PC-3 (cell line): ENCODE measurements at regions not wholly inside any gene's neighbourhood (a gene's known extent, or its start where the extent isn't known, plus 50 kb on each side); places are given as distances from the start of the nearest gene placed in this dataset.

Experiments used
- ATAC-seq: fragments of 200-7000 bp; cut with Tn5 transposase; 2 replicates; pipeline ENCODE4 v1.9.1; 2020; ENCODE audit warnings: mild to moderate bottlenecking, moderate library complexity
- BruUV-seq: library from RNA; stranded (reverse); fragments of 400-500 nt; replicated peaks from 2 replicates; lab custom pipeline; 2021; lab: Mats Ljungman, UMichigan
- CTCF ChIA-PET: fragments of 300-600 bp; sonication (Branson Sonifier 250); formaldehyde crosslinking; loops from one replicate; lab custom pipeline; 2022; ENCODE audit warnings: antibody characterized with exemption; lab: Charles Lee
- POLR2A ChIA-PET: fragments of 300-600 bp; sonication (Branson Sonifier 250); formaldehyde crosslinking; loops from one replicate; lab custom pipeline; 2022; ENCODE audit warnings: antibody characterized with exemption; ENCODE audit not compliant: unreplicated experiment; lab: Charles Lee
- DNase-seq: peaks from one replicate; pipeline ENCODE4 v3.0.0-alpha.2; 2015
- H2AFZ ChIP-seq: fragments of 300-600 bp; sonication (generic); 2 replicates; pipeline ENCODE4 v1.6.0; 2016; ENCODE audit warnings: antibody characterized with exemption, low read length
- H3F3A ChIP-seq: fragments of 300-600 bp; sonication (generic); one replicate; pipeline ENCODE4 v1.6.0; 2017; ENCODE audit warnings: antibody characterized with exemption, low read length, control low read depth, mild to moderate bottlenecking; ENCODE audit not compliant: unreplicated experiment
- H3K27ac ChIP-seq: fragments of 300-600 bp; sonication (generic); 2 replicates; pipeline ENCODE4 v1.5.1; 2016; ENCODE audit warnings: mild to moderate bottlenecking, low read length
- H3K27me3 ChIP-seq: fragments of 300-600 bp; sonication (generic); 2 replicates; pipeline ENCODE4 v1.6.1; 2016; ENCODE audit warnings: low read length, mixed read lengths
- H3K36me3 ChIP-seq: fragments of 300-600 bp; sonication (generic); 2 replicates; pipeline ENCODE4 v1.6.1; 2016; ENCODE audit warnings: low read depth, mixed run types, low read length, mixed read lengths
- H3K4me1 ChIP-seq: fragments of 300-600 bp; sonication (generic); 2 replicates; pipeline ENCODE4 v1.5.1; 2016; ENCODE audit warnings: low read length; ENCODE audit not compliant: insufficient read depth
- H3K4me2 ChIP-seq: fragments of 300-600 bp; sonication (generic); 2 replicates; pipeline ENCODE4 v1.6.0; 2016; ENCODE audit warnings: low read length
- H3K4me3 ChIP-seq: fragments of 300-600 bp; sonication (generic); 2 replicates; pipeline ENCODE4 v1.5.1; 2016; ENCODE audit warnings: mild to moderate bottlenecking, low read length, mixed read lengths
- H3K79me2 ChIP-seq: fragments of 300-600 bp; sonication (generic); 2 replicates; pipeline ENCODE4 v1.6.1; 2017; ENCODE audit warnings: low read length, mixed read lengths
- H3K9ac ChIP-seq: fragments of 300-600 bp; sonication (generic); 2 replicates; pipeline ENCODE4 v1.6.0; 2016; ENCODE audit warnings: mild to moderate bottlenecking, low read length
- H3K9me2 ChIP-seq: fragments of 300-600 bp; sonication (generic); replicated peaks from 2 replicates; pipeline ENCODE4 v1.6.1; 2016; ENCODE audit warnings: mixed run types, low read length, mixed read lengths
- H3K9me3 ChIP-seq: fragments of 300-600 bp; sonication (generic); 2 replicates; pipeline ENCODE4 v1.6.1; 2016; ENCODE audit warnings: low read length, mixed read lengths
- H4K20me1 ChIP-seq: fragments of 300-600 bp; sonication (generic); 2 replicates; pipeline ENCODE4 v1.6.1; 2016; ENCODE audit warnings: low read length, mixed read lengths
- CTCF ChIP-seq: fragments of 300-600 bp; sonication (generic); conservative IDR thresholded peaks from 2 replicates; pipeline ENCODE4 v1.5.1; 2017; ENCODE audit warnings: antibody characterized with exemption, low read depth, mild to moderate bottlenecking, low read length
- EZH2 ChIP-seq: fragments of 300-600 bp; sonication (generic); IDR thresholded peaks from one replicate; pipeline ENCODE4 v1.6.1; 2017; ENCODE audit warnings: antibody characterized with exemption, mild to moderate bottlenecking, low read length; ENCODE audit not compliant: unreplicated experiment
- EZH2phosphoT487 ChIP-seq: fragments of 300-600 bp; sonication (generic); IDR thresholded peaks from 2 replicates; pipeline ENCODE4 v1.6.1; 2018; ENCODE audit warnings: mild to moderate bottlenecking, antibody characterized with exemption, low read length, borderline replicate concordance
- intact Hi-C: fragments of 100-400 bp; cut with micrococcal nuclease; formaldehyde crosslinking; loops from 2 replicates; pipeline ENCODE4 v1.9.0; 2023

- TF ChIP-seq CTCF (no peak), EZH2 (no peak)
- Histone ChIP-seq H3K4me2 (no peak overlapping the region), H3K36me3 (peaks cover 6% of the 10 kb centered on the region; the same call in 1 of the 2 replicates), H3F3A (no peaks in the 10 kb centered on the region), H3K9me2 (no peaks in the 10 kb centered on the region), H4K20me1 (no peaks in the 10 kb centered on the region), H3K27ac (no peak overlapping the region), H3K9ac (no peak overlapping the region), H3K79me2 (no peaks in the 10 kb centered on the region), H3K27me3 (no peaks in the 10 kb centered on the region), H3K4me3 (no peak overlapping the region), H3K9me3 (no peaks in the 10 kb centered on the region), H2AFZ (no peak overlapping the region), H3K4me1 (no peaks in the 10 kb centered on the region)
- DNase-seq: no peak
- no peak for ATAC-seq
- intact Hi-C loops: no loop called here
- POLR2A ChIA-PET: no interaction called here
- CTCF ChIA-PET: no interaction called here
- no TSS peak for BruUV-seq
Measured at GRCh38 chr3:80705290-80705689, 937.5 kb upstream of the ROBO1 start.

GRCh38 chr3:80701349-80701748 is 933.6 kb upstream of the ROBO1 start:
- H3K4me3 ChIP-seq: no peak overlapping the region
- no peak overlapping the region for H3K9ac ChIP-seq
- no peak overlapping the region for H3K27ac ChIP-seq
- no peaks in the 10 kb centered on the region for H3K27me3 ChIP-seq
- BruUV-seq: no TSS peak
- no peak overlapping the region for H3K4me2 ChIP-seq
- peaks cover 4% of the 10 kb centered on the region; the same call in 1 of the 2 replicates for H3K36me3 ChIP-seq
- TF ChIP-seq EZH2phosphoT487 (no peak), CTCF (no peak), EZH2 (no peak)
- H3K79me2 ChIP-seq: no peaks in the 10 kb centered on the region
- no peaks in the 10 kb centered on the region for H3K9me3 ChIP-seq
- ChIA-PET CTCF (no interaction called here), POLR2A (no interaction called here)
- intact Hi-C loops: no loop called here
- H4K20me1 ChIP-seq: no peaks in the 10 kb centered on the region
- H3K9me2 ChIP-seq: no peaks in the 10 kb centered on the region
- no peaks in the 10 kb centered on the region for H3F3A ChIP-seq
- DNase-seq: no peak
- H2AFZ ChIP-seq: no peak overlapping the region
- peaks cover 6% of the 10 kb centered on the region for H3K4me1 ChIP-seq
- no peak for ATAC-seq

GRCh38 chr3:80697291-80697690 is 929.5 kb upstream of the ROBO1 start:
- no TSS peak for BruUV-seq
- Histone ChIP-seq H3K9ac (no peak overlapping the region), H3K79me2 (no peaks in the 10 kb centered on the region), H3K9me2 (no peaks in the 10 kb centered on the region), H3K4me1 (peaks cover 14% of the 10 kb centered on the region), H3K27ac (no peak overlapping the region), H3F3A (no peaks in the 10 kb centered on the region), H3K4me2 (no peak overlapping the region), H3K9me3 (no peaks in the 10 kb centered on the region), H3K27me3 (no peaks in the 10 kb centered on the region), H3K36me3 (no peaks in the 10 kb centered on the region), H4K20me1 (no peaks in the 10 kb centered on the region), H2AFZ (no peak overlapping the region), H3K4me3 (no peak overlapping the region)
- DNase-seq (no peak), ATAC-seq (no peak)
- ChIA-PET CTCF (no interaction called here), POLR2A (no interaction called here)
- TF ChIP-seq EZH2 (no peak), CTCF (no peak), EZH2phosphoT487 (no peak)
- intact Hi-C loops: no loop called here
